ENCODE measurements at regions not wholly inside any gene's neighbourhood (a gene's known extent, or its start where the extent isn't known, plus 50 kb on each side); places are given as distances from the start of the nearest gene placed in this dataset.

- no peak for TF ChIP-seq CTCF (IDR thresholded peaks at IDR 0.05; ENCODE audit: insufficient read depth, low read length, poor library complexity, severe bottlenecking)
- TF ChIP-seq EZH2phosphoT487 (conservative IDR thresholded peaks at IDR 0.05; ENCODE audit: low read length), result no peak
Observed at GRCh38 chr15:75112848-75113492, 88.7 kb upstream of the C15orf39 start.

Data from SU-DHL-6 (cell line).